GM12873 (cell line): ENCODE measurements at regions not wholly inside any gene's neighbourhood (a gene's known extent, or its start where the extent isn't known, plus 50 kb on each side); places are given as distances from the start of the nearest gene placed in this dataset.
A peak's percentile ranks its signal among the peaks of the same experiment; 100 is the strongest.

Experiments
- TF ChIP-seq, protein P1 (sequence below): IDR thresholded peaks from 2 replicates; pipeline ENCODE4 v1.5.1; 2012; ENCODE audit warnings: low read depth, mild to moderate bottlenecking, moderate library complexity, low read length, control low read depth; ENCODE audit not compliant: insufficient read depth; ENCODE audit errors: missing control alignments

DNA sequence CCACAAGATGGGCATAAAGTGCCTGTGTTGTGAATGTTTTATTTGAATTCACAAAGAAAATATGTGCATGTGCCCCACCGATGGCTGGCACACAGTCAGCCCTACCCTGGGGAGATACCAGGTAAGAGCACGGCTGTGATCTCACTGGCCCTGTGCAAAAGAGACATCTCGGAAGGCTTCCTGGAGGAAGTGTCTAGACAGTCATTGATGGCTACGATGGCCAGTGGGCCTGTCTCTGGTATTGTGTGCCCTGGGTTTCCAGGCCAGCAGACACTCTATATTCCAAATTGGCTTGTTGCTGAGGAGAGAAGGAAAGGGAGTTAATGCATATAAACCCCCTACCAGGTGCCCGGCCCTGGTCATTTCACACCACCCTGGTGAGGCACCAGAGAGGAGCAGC, 211.7 kb downstream of the GLI2 start:
- TF ChIP-seq, protein P1, sequence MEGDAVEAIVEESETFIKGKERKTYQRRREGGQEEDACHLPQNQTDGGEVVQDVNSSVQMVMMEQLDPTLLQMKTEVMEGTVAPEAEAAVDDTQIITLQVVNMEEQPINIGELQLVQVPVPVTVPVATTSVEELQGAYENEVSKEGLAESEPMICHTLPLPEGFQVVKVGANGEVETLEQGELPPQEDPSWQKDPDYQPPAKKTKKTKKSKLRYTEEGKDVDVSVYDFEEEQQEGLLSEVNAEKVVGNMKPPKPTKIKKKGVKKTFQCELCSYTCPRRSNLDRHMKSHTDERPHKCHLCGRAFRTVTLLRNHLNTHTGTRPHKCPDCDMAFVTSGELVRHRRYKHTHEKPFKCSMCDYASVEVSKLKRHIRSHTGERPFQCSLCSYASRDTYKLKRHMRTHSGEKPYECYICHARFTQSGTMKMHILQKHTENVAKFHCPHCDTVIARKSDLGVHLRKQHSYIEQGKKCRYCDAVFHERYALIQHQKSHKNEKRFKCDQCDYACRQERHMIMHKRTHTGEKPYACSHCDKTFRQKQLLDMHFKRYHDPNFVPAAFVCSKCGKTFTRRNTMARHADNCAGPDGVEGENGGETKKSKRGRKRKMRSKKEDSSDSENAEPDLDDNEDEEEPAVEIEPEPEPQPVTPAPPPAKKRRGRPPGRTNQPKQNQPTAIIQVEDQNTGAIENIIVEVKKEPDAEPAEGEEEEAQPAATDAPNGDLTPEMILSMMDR, result no peak

- TF ChIP-seq, protein P1, result no peak
Measured at GRCh38 chr2:120947982-120948661, 212.5 kb downstream of the GLI2 start.

GRCh38 chr2:120948662-120949011, 213.0 kb downstream of the GLI2 start:
- TF ChIP-seq, protein P1, result no peak

- TF ChIP-seq, protein P1, result peak; percentile 40
Measured at GRCh38 chr2:120949027-120949956, 213.6 kb downstream of the GLI2 start.

GRCh38 chr2:120949957-120950590, 214.4 kb downstream of the GLI2 start:
- TF ChIP-seq, protein P1, result no peak

DNA sequence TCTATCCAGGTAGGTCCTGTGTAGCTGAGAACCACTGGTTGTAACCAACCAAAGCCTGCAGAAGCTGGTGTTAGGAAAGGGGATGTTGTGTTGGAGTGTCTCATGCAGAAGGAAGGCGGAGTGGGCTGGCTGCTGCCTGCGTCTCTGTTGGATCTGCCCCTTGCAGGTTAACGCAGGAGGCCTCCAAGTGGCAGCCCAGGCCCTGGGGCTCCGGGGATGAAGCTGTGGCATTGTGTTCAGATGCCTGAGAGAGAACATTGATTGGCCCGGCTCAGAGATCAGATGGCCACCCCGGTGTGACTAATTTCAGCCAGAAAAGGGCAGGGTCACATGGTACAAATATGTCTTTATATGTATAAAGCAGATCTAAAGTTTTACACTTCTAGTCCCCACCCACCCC, 216.0 kb downstream of the GLI2 start:
- TF ChIP-seq, protein P1, result no peak

DNA sequence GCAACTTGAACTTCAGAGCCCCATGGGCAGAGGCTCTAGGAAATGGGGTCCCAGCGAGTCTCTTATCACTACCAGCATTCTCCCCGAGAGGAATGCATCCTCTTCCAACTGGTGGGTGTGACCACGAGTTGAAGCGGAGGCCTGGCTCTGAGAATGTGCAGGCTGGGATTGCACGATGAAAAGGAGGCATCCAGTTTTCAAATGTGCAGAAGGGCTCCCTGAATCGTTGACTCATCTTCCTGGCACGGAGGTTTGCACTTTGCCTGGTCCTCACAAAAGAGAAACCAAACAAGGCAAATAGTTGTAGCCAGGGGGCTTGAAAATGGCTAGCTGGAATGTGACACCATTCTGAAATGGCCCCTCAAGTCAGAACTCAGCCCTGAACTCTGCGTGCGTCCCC, 216.7 kb downstream of the GLI2 start:
- TF ChIP-seq, protein P1, result no peak
